ENCODE measurements at regions not wholly inside any gene's neighbourhood (a gene's known extent, or its start where the extent isn't known, plus 50 kb on each side); places are given as distances from the start of the nearest gene placed in this dataset.

- TF ChIP-seq CTCF (conservative IDR thresholded peaks at IDR 0.05; ENCODE audit: low read depth, low read length) (no peak), EZH2phosphoT487 (IDR thresholded peaks at IDR 0.05; ENCODE audit: borderline replicate concordance, low read length) (no peak), EZH2 (IDR thresholded peaks at IDR 0.05; ENCODE audit: low read length, unreplicated experiment) (no peak)
Observed at GRCh38 chr9:129396365-129396708, 218.3 kb upstream of the IER5L start.

All from PC-3 (cell line).